GM12874 (cell line): ENCODE measurements at regions not wholly inside any gene's neighbourhood (a gene's known extent, or its start where the extent isn't known, plus 50 kb on each side); places are given as distances from the start of the nearest gene placed in this dataset.

ENCODE experiments used
- CTCF ChIP-seq: IDR thresholded peaks from 2 replicates; pipeline ENCODE4 v1.5.1; 2011; ENCODE audit warnings: low read depth, mild to moderate bottlenecking, control low read depth, low read length, moderate library complexity; ENCODE audit not compliant: insufficient read depth

GRCh38 chr4:62359441-62360155 lies 1159.5 kb downstream of the ADGRL3 start:
- TF ChIP-seq CTCF = no peak

- TF ChIP-seq CTCF = no peak
Measured at GRCh38 chr4:62344915-62345314, 1144.8 kb downstream of the ADGRL3 start.

GRCh38 chr4:62344474-62344873 lies 1144.3 kb downstream of the ADGRL3 start:
- no peak for TF ChIP-seq CTCF

GRCh38 chr4:62342346-62342745 lies 1142.2 kb downstream of the ADGRL3 start:
- no peak for TF ChIP-seq CTCF

GRCh38 chr4:62328526-62328925 lies 1128.4 kb downstream of the ADGRL3 start:
- no peak for TF ChIP-seq CTCF

- TF ChIP-seq CTCF = no peak
Measured at GRCh38 chr4:62327612-62328297, 1127.6 kb downstream of the ADGRL3 start.

- TF ChIP-seq CTCF = no peak
Measured at GRCh38 chr4:62324215-62324614, 1124.1 kb downstream of the ADGRL3 start.
